SK-N-SH (cell line): ENCODE measurements at regions not wholly inside any gene's neighbourhood (a gene's known extent, or its start where the extent isn't known, plus 50 kb on each side); places are given as distances from the start of the nearest gene placed in this dataset.
"Not testable (repeated sequence)": the region's sequence is repeated elsewhere in the genome, so short reads cannot be mapped to it uniquely, and the experiment has no call there.

Experiments
- EP300 ChIP-seq, 2 experiments: IDR thresholded peaks; 2 replicates each; pipeline versions ENCODE4 v1.4.0 to v1.6.1; 2012; ENCODE audit warnings: borderline replicate concordance in 1 of 2, low read depth in 1 of 2, low read length in 1 of 2
- EZH2phosphoT487 ChIP-seq: fragments of 200-600 bp; sonication (generic); IDR thresholded peaks from 2 replicates; pipeline ENCODE4 v1.6.1; 2017; ENCODE audit warnings: low read depth, mixed run types, mild to moderate bottlenecking, antibody characterized with exemption, moderate library complexity, borderline replicate concordance
- RXRA ChIP-seq: IDR thresholded peaks from 2 replicates; pipeline ENCODE4 v1.4.0; 2012; ENCODE audit warnings: low read depth, mild to moderate bottlenecking, borderline replicate concordance
- SIN3A ChIP-seq: IDR thresholded peaks from 2 replicates; pipeline ENCODE4 v1.6.1; 2012; ENCODE audit warnings: low read depth, mild to moderate bottlenecking, low read length, moderate library complexity, borderline replicate concordance
- TAF1 ChIP-seq: IDR thresholded peaks from 2 replicates; pipeline ENCODE4 v1.6.1; 2012; ENCODE audit warnings: low read depth, mild to moderate bottlenecking, low read length, moderate library complexity, borderline replicate concordance
- TEAD4 ChIP-seq: IDR thresholded peaks from 2 replicates; pipeline ENCODE4 v1.4.0; 2012; ENCODE audit warnings: mild to moderate bottlenecking, borderline replicate concordance; ENCODE audit not compliant: insufficient read depth
- YY1 ChIP-seq: IDR thresholded peaks from 2 replicates; pipeline ENCODE4 v1.4.0; 2012; ENCODE audit warnings: low read depth, mild to moderate bottlenecking
- TF ChIP-seq, protein P1 (sequence below): IDR thresholded peaks from 2 replicates; pipeline ENCODE4 v1.6.1; 2012; ENCODE audit warnings: mild to moderate bottlenecking, low read depth, low read length, moderate library complexity
- TF ChIP-seq, protein P2 (sequence below): fragments of 150-350 bp; IDR thresholded peaks from 2 replicates; pipeline ENCODE4 v1.6.1; 2017; ENCODE audit warnings: antibody characterized with exemption, low read length, low read depth, borderline replicate concordance
- TF ChIP-seq, protein P3 (sequence below): fragments of 200-600 bp; sonication (generic); IDR thresholded peaks from 2 replicates; pipeline ENCODE4 v1.6.1; 2017; ENCODE audit warnings: antibody characterized with exemption, mild to moderate bottlenecking, moderate library complexity

DNA sequence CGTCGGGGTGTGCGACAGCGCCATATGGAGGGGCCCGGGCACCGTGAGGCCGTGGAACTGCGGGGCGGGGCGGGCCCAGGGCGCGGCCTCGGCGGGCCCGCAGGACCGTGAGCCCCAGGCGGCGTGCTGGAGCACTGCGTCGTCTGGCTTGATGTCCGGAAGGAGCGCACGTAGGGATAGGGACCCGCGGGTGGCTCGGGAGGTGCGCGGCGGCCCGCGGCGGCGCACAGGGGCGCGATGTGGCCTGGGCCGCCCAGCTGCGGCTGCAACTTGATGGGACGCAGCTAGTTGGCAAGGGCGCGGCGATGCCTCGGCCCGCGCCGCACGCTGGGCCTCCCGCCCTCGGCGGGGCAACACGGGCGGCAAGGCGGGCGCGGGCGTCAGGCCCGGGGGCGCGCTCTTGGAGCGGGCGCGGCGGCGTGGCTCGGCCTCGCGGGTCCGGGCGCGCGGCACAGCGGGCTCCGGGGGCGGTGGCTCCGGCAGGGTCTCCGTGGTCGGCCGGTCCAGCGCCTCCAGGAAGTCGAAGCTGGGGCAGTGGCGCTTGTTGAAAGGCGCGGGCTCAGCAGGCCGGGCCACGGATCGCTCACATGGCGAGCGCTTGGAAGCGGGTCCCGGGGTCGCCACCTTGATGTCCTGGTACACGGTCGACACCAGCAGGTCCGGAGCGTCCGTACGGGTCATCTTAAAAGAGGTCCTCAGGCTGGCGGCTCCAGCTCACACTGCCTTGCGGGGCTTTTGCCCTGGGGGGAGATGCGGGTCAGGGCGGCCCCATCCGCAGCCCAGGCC lies 302.0 kb downstream of the CCDC74A start:
- TF ChIP-seq RXRA; TEAD4; EZH2phosphoT487; TAF1; YY1; SIN3A; EP300 (IDR thresholded peaks at IDR 0.05; ENCODE audit: borderline replicate concordance in 1 of 2, low read depth in 1 of 2, low read length in 1 of 2): not testable (repeated sequence)
- TF ChIP-seq, protein P1, sequence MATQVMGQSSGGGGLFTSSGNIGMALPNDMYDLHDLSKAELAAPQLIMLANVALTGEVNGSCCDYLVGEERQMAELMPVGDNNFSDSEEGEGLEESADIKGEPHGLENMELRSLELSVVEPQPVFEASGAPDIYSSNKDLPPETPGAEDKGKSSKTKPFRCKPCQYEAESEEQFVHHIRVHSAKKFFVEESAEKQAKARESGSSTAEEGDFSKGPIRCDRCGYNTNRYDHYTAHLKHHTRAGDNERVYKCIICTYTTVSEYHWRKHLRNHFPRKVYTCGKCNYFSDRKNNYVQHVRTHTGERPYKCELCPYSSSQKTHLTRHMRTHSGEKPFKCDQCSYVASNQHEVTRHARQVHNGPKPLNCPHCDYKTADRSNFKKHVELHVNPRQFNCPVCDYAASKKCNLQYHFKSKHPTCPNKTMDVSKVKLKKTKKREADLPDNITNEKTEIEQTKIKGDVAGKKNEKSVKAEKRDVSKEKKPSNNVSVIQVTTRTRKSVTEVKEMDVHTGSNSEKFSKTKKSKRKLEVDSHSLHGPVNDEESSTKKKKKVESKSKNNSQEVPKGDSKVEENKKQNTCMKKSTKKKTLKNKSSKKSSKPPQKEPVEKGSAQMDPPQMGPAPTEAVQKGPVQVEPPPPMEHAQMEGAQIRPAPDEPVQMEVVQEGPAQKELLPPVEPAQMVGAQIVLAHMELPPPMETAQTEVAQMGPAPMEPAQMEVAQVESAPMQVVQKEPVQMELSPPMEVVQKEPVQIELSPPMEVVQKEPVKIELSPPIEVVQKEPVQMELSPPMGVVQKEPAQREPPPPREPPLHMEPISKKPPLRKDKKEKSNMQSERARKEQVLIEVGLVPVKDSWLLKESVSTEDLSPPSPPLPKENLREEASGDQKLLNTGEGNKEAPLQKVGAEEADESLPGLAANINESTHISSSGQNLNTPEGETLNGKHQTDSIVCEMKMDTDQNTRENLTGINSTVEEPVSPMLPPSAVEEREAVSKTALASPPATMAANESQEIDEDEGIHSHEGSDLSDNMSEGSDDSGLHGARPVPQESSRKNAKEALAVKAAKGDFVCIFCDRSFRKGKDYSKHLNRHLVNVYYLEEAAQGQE = not testable (repeated sequence)
- TF ChIP-seq, protein P2, sequence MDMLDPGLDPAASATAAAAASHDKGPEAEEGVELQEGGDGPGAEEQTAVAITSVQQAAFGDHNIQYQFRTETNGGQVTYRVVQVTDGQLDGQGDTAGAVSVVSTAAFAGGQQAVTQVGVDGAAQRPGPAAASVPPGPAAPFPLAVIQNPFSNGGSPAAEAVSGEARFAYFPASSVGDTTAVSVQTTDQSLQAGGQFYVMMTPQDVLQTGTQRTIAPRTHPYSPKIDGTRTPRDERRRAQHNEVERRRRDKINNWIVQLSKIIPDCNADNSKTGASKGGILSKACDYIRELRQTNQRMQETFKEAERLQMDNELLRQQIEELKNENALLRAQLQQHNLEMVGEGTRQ = not testable (repeated sequence)
- TF ChIP-seq, protein P3, sequence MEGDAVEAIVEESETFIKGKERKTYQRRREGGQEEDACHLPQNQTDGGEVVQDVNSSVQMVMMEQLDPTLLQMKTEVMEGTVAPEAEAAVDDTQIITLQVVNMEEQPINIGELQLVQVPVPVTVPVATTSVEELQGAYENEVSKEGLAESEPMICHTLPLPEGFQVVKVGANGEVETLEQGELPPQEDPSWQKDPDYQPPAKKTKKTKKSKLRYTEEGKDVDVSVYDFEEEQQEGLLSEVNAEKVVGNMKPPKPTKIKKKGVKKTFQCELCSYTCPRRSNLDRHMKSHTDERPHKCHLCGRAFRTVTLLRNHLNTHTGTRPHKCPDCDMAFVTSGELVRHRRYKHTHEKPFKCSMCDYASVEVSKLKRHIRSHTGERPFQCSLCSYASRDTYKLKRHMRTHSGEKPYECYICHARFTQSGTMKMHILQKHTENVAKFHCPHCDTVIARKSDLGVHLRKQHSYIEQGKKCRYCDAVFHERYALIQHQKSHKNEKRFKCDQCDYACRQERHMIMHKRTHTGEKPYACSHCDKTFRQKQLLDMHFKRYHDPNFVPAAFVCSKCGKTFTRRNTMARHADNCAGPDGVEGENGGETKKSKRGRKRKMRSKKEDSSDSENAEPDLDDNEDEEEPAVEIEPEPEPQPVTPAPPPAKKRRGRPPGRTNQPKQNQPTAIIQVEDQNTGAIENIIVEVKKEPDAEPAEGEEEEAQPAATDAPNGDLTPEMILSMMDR = not testable (repeated sequence)
